Choroid plexus epithelial cell (primary cell): ENCODE measurements at regions not wholly inside any gene's neighbourhood (a gene's known extent, or its start where the extent isn't known, plus 50 kb on each side); places are given as distances from the start of the nearest gene placed in this dataset.

Experiments used
- DNase-seq: peaks from one replicate; pipeline ENCODE4 v3.0.0-alpha.2; 2010; ENCODE audit warnings: low read depth
- H3K4me3 ChIP-seq: 2 replicates; pipeline ENCODE4 v1.5.1; 2011; ENCODE audit warnings: low read depth, mild to moderate bottlenecking, control low read depth, low read length, moderate library complexity
- CTCF ChIP-seq: conservative IDR thresholded peaks from 2 replicates; pipeline ENCODE4 v1.5.1; 2011; ENCODE audit warnings: low read depth, mild to moderate bottlenecking, control low read depth, inconsistent platforms, low read length, moderate library complexity

DNA sequence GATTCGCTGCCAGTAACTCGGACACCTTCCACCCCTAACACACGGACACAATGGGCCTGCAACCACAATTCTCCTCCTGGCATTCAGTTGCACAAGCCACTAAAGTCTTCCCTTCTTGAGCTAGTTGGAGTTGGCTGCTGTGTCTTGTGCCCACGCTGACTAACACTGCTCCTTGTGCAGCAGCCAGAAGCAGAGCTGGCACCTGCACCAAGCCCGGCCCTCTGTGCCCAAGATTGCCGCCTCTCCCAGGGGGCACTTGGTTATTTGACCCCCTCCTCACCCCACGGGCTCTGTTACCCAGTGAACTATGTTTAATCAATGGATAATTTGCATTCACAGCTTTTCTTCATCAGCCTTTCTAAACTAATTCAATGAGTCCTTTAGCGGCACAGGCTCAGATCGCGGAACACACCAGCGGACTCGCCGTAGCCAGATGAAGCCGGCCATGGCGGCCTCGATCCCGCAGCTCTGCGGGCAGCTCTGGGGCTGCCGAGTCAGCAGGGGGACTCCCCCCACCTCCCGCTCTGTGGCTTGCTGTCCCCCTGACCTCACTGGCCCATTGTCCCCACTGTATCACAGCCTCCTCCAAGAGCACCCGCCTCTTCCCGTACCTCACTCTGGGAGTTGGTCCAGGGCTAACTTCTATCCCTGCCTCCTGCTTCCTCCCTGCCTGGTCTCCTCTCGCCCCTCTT lies 94.8 kb upstream of the AFDN start:
- no peak overlapping the region for H3K4me3 ChIP-seq
- no peak for TF ChIP-seq CTCF
- no peak for DNase-seq

DNA sequence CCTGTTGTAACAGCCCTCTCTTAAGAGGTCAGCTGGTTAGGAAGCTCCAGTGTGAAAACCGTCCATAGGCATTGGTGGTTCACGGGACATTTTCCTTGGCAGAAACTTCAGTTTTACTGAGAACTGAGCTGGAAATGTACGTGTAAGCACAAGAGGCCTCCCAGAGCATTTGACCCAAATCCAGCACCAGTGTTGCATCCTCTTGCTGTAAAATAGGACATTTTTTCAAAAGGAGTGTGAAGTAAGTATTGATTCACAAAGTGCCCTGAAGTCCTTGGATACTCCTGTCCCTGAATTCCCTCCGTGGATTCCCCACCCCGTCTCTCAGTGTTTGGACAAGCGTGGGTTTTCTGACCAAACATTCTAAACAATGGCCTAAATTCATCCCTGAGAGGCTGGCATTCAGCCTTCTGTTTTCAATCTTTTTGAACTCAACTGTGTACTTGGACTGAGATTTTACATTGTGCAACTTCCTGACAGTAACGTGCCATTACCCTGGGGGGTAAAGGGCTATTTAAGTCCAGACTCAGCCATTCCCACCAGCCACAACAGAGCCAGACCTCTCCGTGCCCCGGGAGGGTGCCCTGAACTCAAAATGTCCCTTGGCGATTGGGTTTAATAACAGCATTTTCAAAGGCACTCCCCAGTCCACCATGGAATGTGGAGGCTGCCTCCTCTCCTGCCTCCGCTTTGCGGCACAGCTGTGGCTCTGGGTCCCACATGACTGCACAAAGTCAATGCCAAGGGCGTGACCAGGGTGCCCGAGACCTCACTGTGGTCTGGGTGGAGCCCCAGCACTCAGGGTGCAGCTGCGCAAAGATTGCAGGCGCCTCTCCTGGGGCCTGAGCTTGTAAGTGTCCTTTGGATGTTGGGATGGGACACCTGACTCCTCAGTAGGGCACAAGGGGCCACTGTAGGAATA lies 92.7 kb upstream of the AFDN start:
- no peak for TF ChIP-seq CTCF
- H3K4me3 ChIP-seq, result no peak overlapping the region
- peak; percentile 77 for DNase-seq

DNA sequence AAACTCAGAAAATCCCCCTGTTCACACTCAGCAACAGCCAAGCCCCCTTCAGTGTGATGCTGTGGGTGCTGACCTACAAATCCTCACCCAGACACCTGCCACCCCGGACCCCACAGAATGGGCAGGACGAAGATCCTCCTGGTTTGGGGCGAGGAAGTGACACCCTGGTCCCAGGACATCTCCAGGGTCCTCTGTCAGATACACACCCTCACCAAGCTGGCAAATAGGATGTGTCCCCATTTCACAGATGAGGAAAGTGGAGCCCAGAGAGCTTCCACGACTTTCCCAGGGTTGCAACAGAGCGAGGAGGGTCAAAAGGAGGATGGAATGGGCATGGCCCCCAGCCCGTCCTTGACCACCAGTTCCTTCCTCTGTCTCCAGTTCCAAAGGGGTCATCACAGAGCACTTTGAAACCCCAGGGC lies 92.0 kb upstream of the AFDN start:
- no peak for TF ChIP-seq CTCF
- DNase-seq, result no peak
- H3K4me3 ChIP-seq, result no peak overlapping the region

DNA sequence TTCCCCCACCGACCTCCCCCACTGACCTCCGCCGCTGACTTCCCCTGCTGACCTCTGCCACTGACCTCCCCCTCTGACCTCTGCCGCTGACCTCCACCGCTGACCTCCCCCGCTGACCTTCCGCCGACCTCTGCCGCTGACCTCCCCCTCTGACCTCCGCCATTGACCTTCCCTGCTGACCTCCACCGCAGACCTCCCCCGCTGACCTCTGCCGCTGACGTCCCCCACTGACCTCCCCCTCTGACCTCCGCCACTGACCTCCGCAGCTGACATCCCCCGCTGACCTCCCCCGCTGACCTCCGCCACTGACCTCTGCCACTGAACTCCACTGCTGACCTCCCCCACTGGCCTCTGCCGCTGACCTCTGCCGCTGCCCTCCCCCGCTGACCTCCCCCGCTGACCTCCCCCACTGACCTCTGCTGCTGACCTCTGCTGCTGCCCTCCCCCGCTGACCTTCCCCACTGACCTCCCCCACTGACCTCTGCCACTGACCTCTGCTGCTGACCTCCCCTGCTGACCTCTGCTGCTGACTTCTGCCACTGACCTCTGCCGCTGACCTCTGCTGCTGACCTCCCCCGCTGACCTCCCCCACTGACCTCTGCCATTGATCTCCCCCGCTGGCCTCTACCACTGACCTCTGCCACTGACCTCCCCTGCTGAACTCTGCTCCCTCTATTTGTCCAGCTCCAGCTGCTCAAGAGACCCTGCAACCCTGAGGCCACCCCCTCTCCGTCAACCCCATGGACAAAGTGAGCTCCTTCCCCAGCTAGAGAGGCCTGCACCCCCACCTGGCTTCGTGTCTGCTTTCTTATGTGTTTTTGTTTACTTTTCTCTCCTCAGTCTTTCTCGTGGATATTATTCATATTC lies 91.4 kb upstream of the AFDN start:
- peak; percentile 19 for DNase-seq

DNA sequence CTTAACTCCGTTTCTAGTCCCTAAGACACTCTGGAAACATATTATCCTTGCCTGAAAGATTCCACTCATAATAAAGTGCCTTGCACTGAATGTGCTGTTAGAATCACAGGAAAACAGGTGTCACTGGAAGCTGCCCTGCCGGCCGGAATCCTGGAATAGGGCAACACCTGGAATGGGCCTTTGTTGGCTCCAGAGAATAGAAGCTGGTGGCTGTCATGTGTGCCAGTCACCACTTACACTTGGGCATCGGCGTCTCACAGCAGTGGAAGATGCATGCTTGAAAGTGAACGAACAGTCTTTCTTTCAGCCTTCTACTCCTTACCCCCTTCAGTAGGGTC lies 90.8 kb upstream of the AFDN start:
- TF ChIP-seq CTCF, result no peak
- no peak overlapping the region for H3K4me3 ChIP-seq
- DNase-seq, result no peak

More for the DNA sequence above, 91.4 kb upstream of the AFDN start:
- no peak overlapping the region for H3K4me3 ChIP-seq
- TF ChIP-seq CTCF, result no peak

DNA sequence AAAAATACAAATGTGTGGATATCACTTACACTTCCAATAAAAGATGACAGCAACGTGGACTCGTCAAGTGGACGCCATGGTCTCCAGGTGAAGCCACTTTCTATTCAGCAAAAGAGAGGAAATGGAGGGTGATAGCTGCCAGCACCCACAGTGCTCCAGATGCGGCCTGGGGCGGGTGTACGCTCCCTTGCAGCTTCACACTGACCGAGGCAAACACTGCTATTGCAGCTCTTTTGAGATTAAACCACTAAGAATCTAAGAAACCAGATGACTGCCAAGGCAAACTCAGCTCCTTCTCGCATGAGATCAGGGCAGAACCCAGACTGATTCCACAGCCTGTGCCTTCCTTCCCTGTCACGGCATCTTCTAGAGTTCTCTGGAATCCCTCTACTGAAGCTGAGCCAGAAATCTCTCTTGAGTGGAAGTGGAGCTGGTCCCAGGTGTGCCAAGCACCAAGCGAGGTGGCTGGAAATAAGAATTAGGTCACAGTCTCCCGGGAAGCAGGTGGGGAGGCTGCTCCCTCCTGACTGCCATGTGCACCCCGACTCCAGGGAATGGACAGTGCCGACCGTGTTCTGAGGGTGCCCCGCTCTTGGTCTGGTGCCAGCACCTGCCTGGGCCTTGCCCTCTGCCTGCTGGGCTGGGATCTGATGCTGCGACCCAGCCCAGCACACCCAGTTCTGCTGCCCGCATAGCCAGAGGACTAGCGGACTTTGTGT lies 90.1 kb upstream of the AFDN start:
- H3K4me3 ChIP-seq, result no peak overlapping the region
- TF ChIP-seq CTCF, result no peak
- peak; percentile 5 for DNase-seq
